Brain microvascular endothelial cell (primary cell): ENCODE measurements at regions not wholly inside any gene's neighbourhood (a gene's known extent, or its start where the extent isn't known, plus 50 kb on each side); places are given as distances from the start of the nearest gene placed in this dataset.
A peak's percentile ranks its signal among the peaks of the same experiment; 100 is the strongest.

Experiments
- DNase-seq: peaks from one replicate; pipeline ENCODE4 v3.0.0-alpha.2; 2020
- H3K27ac ChIP-seq: fragments of 250-450 bp; sonication (Bioruptor Pico); 2 replicates; pipeline ENCODE4 v1.5.1; 2020; ENCODE audit warnings: mild to moderate bottlenecking, moderate library complexity
- H3K27me3 ChIP-seq: fragments of 250-450 bp; sonication (Bioruptor Pico); replicated peaks from 2 replicates; pipeline ENCODE4 v1.5.1; 2020; ENCODE audit warnings: mild to moderate bottlenecking
- H3K36me3 ChIP-seq: fragments of 250-450 bp; sonication (Bioruptor Pico); replicated peaks from 2 replicates; pipeline ENCODE4 v1.5.1; 2020; ENCODE audit warnings: mild to moderate bottlenecking
- H3K4me3 ChIP-seq: 2 replicates; pipeline ENCODE4 v1.5.1; 2011; ENCODE audit warnings: low read depth, mild to moderate bottlenecking, control low read depth, low read length, moderate library complexity
- CTCF ChIP-seq: IDR thresholded peaks from 2 replicates; pipeline ENCODE4 v1.5.1; 2011; ENCODE audit warnings: low read depth, mild to moderate bottlenecking, moderate library complexity, low read length, control low read depth, inconsistent platforms; ENCODE audit errors: missing control alignments
- in situ Hi-C: cut with HindIII; loops from 2 replicates; pipeline ENCODE4 v1.10.0; 2017; ENCODE audit warnings: low sequenced_read_pairs, low pct_ligation_motif_present

- H3K27me3 ChIP-seq = no peaks in the 10 kb centered on the region
- H3K4me3 ChIP-seq = no peak overlapping the region
Observed at GRCh38 chr10:28952523-28952922, 275.2 kb downstream of the BAMBI start.

GRCh38 chr10:28954211-28954610 is 276.9 kb downstream of the BAMBI start:
- DNase-seq = no peak
- no peak overlapping the region for H3K27ac ChIP-seq
- no peak for TF ChIP-seq CTCF
- no peaks in the 10 kb centered on the region for H3K27me3 ChIP-seq
- in situ Hi-C loops = no loop called here
- no peaks in the 10 kb centered on the region for H3K36me3 ChIP-seq
- H3K4me3 ChIP-seq = no peak overlapping the region

More at GRCh38 chr10:28952523-28952922, 275.2 kb downstream of the BAMBI start:
- DNase-seq = no peak
- Histone ChIP-seq H3K27ac (no peak overlapping the region), H3K36me3 (no peaks in the 10 kb centered on the region)
- TF ChIP-seq CTCF = no peak
- in situ Hi-C loops = no loop called here

GRCh38 chr10:28958468-28958867 is 281.1 kb downstream of the BAMBI start:
- Histone ChIP-seq H3K36me3 (no peaks in the 10 kb centered on the region), H3K27ac (no peak overlapping the region), H3K4me3 (no peak overlapping the region), H3K27me3 (no peaks in the 10 kb centered on the region)
- no peak for DNase-seq
- TF ChIP-seq CTCF = no peak
- in situ Hi-C loops = no loop called here

- DNase-seq = no peak
- H3K36me3 ChIP-seq = no peaks in the 10 kb centered on the region
- no peak overlapping the region for H3K4me3 ChIP-seq
- no peaks in the 10 kb centered on the region for H3K27me3 ChIP-seq
- no peak for TF ChIP-seq CTCF
- in situ Hi-C loops = no loop called here
- no peak overlapping the region for H3K27ac ChIP-seq
Observed at GRCh38 chr10:28959850-28960501, 282.7 kb downstream of the BAMBI start.

- Histone ChIP-seq H3K36me3 (no peaks in the 10 kb centered on the region), H3K27me3 (no peaks in the 10 kb centered on the region), H3K4me3 (no peak overlapping the region), H3K27ac (no peak overlapping the region)
- no peak for DNase-seq
- in situ Hi-C loops = no loop called here
- no peak for TF ChIP-seq CTCF
Observed at GRCh38 chr10:28962768-28963167, 285.4 kb downstream of the BAMBI start.

GRCh38 chr10:28963539-28964221 is 286.4 kb downstream of the BAMBI start:
- Histone ChIP-seq H3K27ac (no peak overlapping the region), H3K4me3 (no peak overlapping the region), H3K27me3 (no peaks in the 10 kb centered on the region), H3K36me3 (no peaks in the 10 kb centered on the region)
- in situ Hi-C loops = no loop called here
- no peak for TF ChIP-seq CTCF
- peak; percentile 34 for DNase-seq
